ENCODE measurements at regions not wholly inside any gene's neighbourhood (a gene's known extent, or its start where the extent isn't known, plus 50 kb on each side); places are given as distances from the start of the nearest gene placed in this dataset.
A peak's percentile ranks its signal among the peaks of the same experiment; 100 is the strongest.

DNA sequence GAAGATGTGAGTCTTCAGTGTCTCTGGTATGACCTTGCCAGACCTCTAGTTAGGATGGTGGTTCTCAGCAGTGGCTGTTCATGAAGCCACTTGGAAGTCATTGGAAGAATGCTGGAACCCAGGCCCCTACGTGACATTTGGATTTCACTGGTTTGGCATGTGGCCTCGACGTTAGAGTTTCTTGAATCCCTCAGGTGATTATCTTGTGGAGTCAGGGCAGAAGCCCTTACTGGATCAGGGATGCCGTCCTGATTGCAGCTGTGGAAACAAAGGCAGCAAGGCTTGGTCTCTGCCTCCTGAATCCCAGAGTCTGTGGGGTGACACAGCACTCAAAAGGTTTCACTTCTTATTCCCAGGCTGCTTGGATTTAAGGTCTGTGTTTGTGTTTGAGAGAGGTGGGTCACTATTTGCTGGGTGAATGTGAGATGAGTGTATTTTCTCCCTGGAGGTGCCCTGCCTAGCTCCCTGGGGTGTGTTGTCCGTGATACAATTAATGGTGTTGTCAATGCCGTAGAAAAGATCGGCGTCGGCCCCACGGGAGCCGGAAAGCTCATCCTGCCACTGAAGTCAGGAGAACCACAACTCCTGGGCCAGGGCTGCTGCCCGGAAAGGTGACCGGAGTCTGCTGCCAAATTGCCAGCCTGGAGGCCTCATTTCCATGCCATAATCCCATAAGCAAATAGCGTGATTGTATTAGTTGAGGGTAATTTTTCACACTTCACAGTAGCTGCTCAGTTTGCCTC, 939.0 kb downstream of the BRD1 start:
- H3K4me3 ChIP-seq, result no peak overlapping the region
- ATAC-seq (no peak), DNase-seq (peak in 1 of 4 donors; percentile 52)

DNA sequence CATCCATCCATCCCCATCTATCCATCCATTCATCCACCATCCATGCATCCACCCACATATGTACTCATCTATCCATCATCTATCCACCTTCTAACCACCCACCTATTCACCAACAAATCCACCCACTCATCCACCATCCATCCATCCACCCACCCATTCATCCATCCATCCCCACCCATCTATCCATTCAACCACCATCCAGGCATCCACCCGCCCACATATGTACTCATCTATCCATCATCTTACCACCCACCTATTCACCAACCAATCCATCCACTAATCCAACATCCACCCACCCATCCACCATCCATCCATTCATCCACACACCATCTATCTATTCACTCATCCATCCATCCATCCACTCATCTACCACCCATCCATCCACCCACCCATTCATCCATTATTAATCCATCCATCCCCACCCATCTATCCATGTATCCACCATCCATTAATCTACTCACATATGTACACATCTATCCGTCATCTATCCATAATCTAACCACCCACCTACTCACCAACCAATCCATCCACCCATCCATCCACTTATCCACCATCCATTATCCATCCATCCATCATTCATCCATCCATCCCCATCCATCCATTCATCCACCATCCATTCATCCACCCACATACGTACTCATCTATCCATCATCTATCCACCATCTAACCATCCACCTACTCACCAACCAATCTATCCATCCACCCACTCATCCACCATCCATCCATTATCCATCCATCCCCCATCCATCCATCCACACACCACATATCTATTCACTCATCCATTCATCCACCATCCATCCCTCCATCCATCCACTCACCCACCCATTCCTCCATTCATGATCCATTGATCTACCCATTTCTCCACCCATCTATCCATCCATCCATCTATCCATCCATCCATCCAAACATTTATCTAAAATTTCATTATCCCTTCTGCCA, 940.0 kb downstream of the BRD1 start:
- Histone ChIP-seq H3K27me3 (peaks cover 0 to 45% of the 10 kb centered on the region in 2 donors), H3K9me3 (no peaks in the 10 kb centered on the region), H3K36me3 (no peaks in the 10 kb centered on the region), H3K27ac (no peak overlapping the region), H3K4me3 (no peak overlapping the region), H3K4me1 (no peaks in the 10 kb centered on the region)
- intact Hi-C loops (cut with DNase I), result no loop called here
- ATAC-seq, result no peak
- no peak for DNase-seq
- TF ChIP-seq, protein P1, sequence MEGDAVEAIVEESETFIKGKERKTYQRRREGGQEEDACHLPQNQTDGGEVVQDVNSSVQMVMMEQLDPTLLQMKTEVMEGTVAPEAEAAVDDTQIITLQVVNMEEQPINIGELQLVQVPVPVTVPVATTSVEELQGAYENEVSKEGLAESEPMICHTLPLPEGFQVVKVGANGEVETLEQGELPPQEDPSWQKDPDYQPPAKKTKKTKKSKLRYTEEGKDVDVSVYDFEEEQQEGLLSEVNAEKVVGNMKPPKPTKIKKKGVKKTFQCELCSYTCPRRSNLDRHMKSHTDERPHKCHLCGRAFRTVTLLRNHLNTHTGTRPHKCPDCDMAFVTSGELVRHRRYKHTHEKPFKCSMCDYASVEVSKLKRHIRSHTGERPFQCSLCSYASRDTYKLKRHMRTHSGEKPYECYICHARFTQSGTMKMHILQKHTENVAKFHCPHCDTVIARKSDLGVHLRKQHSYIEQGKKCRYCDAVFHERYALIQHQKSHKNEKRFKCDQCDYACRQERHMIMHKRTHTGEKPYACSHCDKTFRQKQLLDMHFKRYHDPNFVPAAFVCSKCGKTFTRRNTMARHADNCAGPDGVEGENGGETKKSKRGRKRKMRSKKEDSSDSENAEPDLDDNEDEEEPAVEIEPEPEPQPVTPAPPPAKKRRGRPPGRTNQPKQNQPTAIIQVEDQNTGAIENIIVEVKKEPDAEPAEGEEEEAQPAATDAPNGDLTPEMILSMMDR (IDR thresholded peaks at IDR 0.05), result no peak

More for the DNA sequence above, 939.0 kb downstream of the BRD1 start:
- H3K9me3 ChIP-seq, result no peaks in the 10 kb centered on the region
- intact Hi-C loops (cut with DNase I), result no loop called here
- no peak overlapping the region for H3K27ac ChIP-seq
- H3K27me3 ChIP-seq, result peaks cover 0 to 41% of the 10 kb centered on the region in 2 donors
- H3K4me1 ChIP-seq, result no peaks in the 10 kb centered on the region
- TF ChIP-seq, protein P1 (IDR thresholded peaks at IDR 0.05), result no peak
- no peaks in the 10 kb centered on the region for H3K36me3 ChIP-seq

- no peak overlapping the region for H3K4me3 ChIP-seq
- peak in 2 of 4 donors; percentile 12 to 62 for DNase-seq
- H3K4me1 ChIP-seq, result no peaks in the 10 kb centered on the region
- no peak overlapping the region for H3K27ac ChIP-seq
- H3K27me3 ChIP-seq, result peaks cover 0 to 41% of the 10 kb centered on the region in 2 donors
- no peaks in the 10 kb centered on the region for H3K36me3 ChIP-seq
- TF ChIP-seq, protein P1 (IDR thresholded peaks at IDR 0.05), result no peak
- no peaks in the 10 kb centered on the region for H3K9me3 ChIP-seq
- intact Hi-C loops (cut with DNase I), result no loop called here
- no peak for ATAC-seq
Observed at GRCh38 chr22:48886604-48887393, 940.9 kb downstream of the BRD1 start.

- Histone ChIP-seq H3K4me1 (no peaks in the 10 kb centered on the region), H3K9me3 (no peaks in the 10 kb centered on the region), H3K4me3 (no peak overlapping the region), H3K36me3 (no peaks in the 10 kb centered on the region), H3K27me3 (peaks cover 0 to 35% of the 10 kb centered on the region in 2 donors), H3K27ac (no peak overlapping the region)
- TF ChIP-seq, protein P1 (IDR thresholded peaks at IDR 0.05), result no peak
- intact Hi-C loops (cut with DNase I), result no loop called here
- DNase-seq (peak in 2 of 4 donors; percentile 10 to 48), ATAC-seq (no peak)
Observed at GRCh38 chr22:48885919-48886305, 941.8 kb downstream of the BRD1 start.

Measured in left lung (tissue), 4 donors.